ENCODE measurements at regions not wholly inside any gene's neighbourhood (a gene's known extent, or its start where the extent isn't known, plus 50 kb on each side); places are given as distances from the start of the nearest gene placed in this dataset.

DNA sequence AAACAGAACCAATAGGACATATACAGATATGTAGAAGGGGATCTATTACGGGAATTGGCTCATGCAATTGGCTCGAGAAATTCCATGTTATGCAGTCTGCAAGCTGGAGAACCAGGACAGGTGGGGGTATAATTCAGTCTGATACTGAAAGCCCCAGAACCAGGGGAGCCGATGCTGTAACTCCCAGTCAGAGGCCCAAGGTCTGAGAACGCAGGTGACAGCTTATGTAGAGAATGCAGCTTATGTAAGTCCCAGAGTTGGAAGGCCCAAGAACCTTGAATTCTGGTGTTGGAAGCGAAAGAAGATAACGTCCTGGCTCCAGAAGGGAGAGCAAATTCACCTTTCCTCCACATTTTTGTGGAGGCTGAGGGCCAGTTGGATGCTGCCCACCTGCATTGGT is 62.7 kb downstream of the CCNL1 start:
- intact Hi-C loops (cut with DNase I) = no loop called here
- H3K4me3 ChIP-seq = no peak overlapping the region
- TF ChIP-seq, protein P1, sequence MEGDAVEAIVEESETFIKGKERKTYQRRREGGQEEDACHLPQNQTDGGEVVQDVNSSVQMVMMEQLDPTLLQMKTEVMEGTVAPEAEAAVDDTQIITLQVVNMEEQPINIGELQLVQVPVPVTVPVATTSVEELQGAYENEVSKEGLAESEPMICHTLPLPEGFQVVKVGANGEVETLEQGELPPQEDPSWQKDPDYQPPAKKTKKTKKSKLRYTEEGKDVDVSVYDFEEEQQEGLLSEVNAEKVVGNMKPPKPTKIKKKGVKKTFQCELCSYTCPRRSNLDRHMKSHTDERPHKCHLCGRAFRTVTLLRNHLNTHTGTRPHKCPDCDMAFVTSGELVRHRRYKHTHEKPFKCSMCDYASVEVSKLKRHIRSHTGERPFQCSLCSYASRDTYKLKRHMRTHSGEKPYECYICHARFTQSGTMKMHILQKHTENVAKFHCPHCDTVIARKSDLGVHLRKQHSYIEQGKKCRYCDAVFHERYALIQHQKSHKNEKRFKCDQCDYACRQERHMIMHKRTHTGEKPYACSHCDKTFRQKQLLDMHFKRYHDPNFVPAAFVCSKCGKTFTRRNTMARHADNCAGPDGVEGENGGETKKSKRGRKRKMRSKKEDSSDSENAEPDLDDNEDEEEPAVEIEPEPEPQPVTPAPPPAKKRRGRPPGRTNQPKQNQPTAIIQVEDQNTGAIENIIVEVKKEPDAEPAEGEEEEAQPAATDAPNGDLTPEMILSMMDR (IDR thresholded peaks at IDR 0.05) = no peak
- WGBS, 2 donors = 63 to 73% methylated on average over 6 of the region's 6 CpGs
- ATAC-seq (no peak), DNase-seq (no peak)
- no peaks in the 10 kb centered on the region for H3K27me3 ChIP-seq
- no peaks in the 10 kb centered on the region for H3K9me3 ChIP-seq
- H3K4me1 ChIP-seq = peaks cover 0 to 77% (median 32%) of the 10 kb centered on the region in 9 donors
- H3K36me3 ChIP-seq = peaks cover 0 to 1% (median 0%) of the 10 kb centered on the region in 9 donors
- H3K27ac ChIP-seq = peak overlapping the region in 8 of 10 donors; percentile 1 to 69 (median 32)

DNA sequence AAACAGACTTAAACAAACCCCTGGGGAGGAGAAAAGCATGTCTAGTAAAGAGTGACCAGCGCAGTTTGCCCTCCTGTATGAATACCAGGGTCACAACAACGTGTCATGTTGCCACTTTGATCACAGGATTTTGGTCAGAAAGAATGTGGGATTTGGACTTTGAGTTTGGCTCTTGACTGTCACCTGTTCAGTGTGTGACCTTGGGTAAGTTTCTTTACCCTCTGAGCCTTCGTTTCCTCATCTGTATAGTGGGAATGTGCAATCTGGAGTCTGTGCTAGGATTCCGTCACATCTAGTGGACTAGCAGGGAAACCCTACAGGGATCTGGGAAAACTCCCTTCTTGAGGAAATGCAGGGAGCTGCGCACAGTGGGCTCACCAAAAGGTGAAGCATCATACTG is 63.6 kb downstream of the CCNL1 start:
- intact Hi-C loops (cut with DNase I) = no loop called here
- peaks cover 0 to 84% (median 37%) of the 10 kb centered on the region in 9 donors for H3K4me1 ChIP-seq
- WGBS, 2 donors = 86 to 91% methylated on average over 5 of the region's 5 CpGs
- no peaks in the 10 kb centered on the region for H3K9me3 ChIP-seq
- no peaks in the 10 kb centered on the region for H3K36me3 ChIP-seq
- TF ChIP-seq, protein P1 (IDR thresholded peaks at IDR 0.05) = no peak
- H3K27ac ChIP-seq = peak overlapping the region in 6 of 10 donors; percentile 2 to 100 (median 36)
- H3K27me3 ChIP-seq = no peaks in the 10 kb centered on the region
- DNase-seq = no peak
- no peak for ATAC-seq
- no peak overlapping the region for H3K4me3 ChIP-seq

Data from heart right ventricle (tissue), 16 donors.